Heart left ventricle (tissue), 13 donors: ENCODE measurements at regions not wholly inside any gene's neighbourhood (a gene's known extent, or its start where the extent isn't known, plus 50 kb on each side); places are given as distances from the start of the nearest gene placed in this dataset.

Source experiments
- CTCF ChIP-seq, 12 donors: fragments of 200-600 bp; sonication (generic) in 4 of 12; IDR thresholded peaks; one replicate each; pipeline versions ENCODE4 v1.5.0 to v1.8.0; 2018 to 2022; ENCODE audit warnings: antibody characterized with exemption in 12 of 12, mild to moderate bottlenecking in 5 of 12
- POLR2A ChIP-seq, 2 donors: fragments of 450-650 bp; IDR thresholded peaks; one replicate each; pipeline ENCODE4 v1.6.1; 2017; ENCODE audit warnings: antibody characterized with exemption in 2 of 2, mild to moderate bottlenecking in 2 of 2, moderate library complexity in 2 of 2
- donor health status: ischemic (EF 13 %, LVEDD 7.1; RV severe dilation, severe dysfunction).
- donor health status: DM: no; HTN: yes; CAD: no.
- donor health status: DM: no; HTN: no; CAD: no.
- donor health status: ischemic (EF 25% LVEDD 6.9; RV normal size, moderate dysfunction).
- donor health status: ischemic (EF 25% LVEDD 5.7; RV mildly dilated, moderate dysfunction).
- donor health status: ischemic (EF 35%, LVEDD 5.7; RV mildly dilated, moderate dysfunction).
- donor health status: nonischemic (EF 11% LVEDD 7.7; RV severe dilation, severe dysfunction).
- donor health status: DM: yes; HTN: yes; CAD: no.
- donor health status: PGD.
- donor health status: ischemic (EF 29% LVEDD 5.4; RV normal size, mild dysfunction).
- donor health status: nonischemic (EF 23%, LVEDD 6.1; RV moderate dilation, normal function).

GRCh38 chr6:164528539-164528938 lies 780.9 kb downstream of the C6orf118 start:
- no peak for TF ChIP-seq CTCF (IDR thresholded peaks at IDR 0.05)
- TF ChIP-seq POLR2A (IDR thresholded peaks at IDR 0.05) = no peak
